H54 (cell line): ENCODE measurements at regions not wholly inside any gene's neighbourhood (a gene's known extent, or its start where the extent isn't known, plus 50 kb on each side); places are given as distances from the start of the nearest gene placed in this dataset.

Experiments
- DNase-seq: peaks from one replicate; pipeline ENCODE4 v3.0.0; 2011; ENCODE audit warnings: low spot score, mixed read lengths; ENCODE audit not compliant: insufficient read length
- FAIRE-seq: peaks from 3 replicates; lab custom pipeline; 2011; peaks lifted over from hg19 to GRCh38; lab: Jason Lieb, UNC
- POLR2A ChIP-seq: IDR thresholded peaks from 2 replicates; pipeline ENCODE4 v1.6.1; 2011; ENCODE audit warnings: low read depth, mild to moderate bottlenecking, low read length

DNA sequence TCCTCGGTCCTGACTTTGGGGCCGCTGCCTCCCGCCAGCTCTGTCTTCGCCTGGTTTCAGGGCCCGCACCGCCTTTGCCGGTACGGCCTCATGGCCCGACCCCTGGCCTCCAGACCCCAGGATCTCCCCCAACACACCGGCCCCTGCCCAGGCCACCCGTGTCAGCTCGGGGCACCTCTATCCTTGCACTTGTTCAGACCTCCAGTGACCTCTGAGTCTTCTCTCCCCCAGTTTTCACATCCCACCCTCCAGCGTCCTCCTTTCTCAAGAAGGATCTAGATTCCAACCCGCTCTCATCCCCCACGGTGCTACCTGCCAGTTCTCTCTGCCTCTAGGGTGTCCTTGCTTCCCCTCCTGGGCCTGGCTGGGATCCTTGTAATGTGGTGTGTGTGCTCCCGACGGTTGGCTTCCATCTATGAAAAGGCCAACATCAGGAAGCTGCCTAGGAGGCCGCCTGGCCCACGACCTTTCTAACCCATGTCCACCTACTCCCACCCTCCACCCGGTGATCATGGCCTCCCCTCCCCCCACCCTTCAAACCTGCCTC, 61.1 kb downstream of the SPATA31C2 start:
- DNase-seq (no peak), FAIRE-seq (no peak)
- TF ChIP-seq POLR2A = no peak

DNA sequence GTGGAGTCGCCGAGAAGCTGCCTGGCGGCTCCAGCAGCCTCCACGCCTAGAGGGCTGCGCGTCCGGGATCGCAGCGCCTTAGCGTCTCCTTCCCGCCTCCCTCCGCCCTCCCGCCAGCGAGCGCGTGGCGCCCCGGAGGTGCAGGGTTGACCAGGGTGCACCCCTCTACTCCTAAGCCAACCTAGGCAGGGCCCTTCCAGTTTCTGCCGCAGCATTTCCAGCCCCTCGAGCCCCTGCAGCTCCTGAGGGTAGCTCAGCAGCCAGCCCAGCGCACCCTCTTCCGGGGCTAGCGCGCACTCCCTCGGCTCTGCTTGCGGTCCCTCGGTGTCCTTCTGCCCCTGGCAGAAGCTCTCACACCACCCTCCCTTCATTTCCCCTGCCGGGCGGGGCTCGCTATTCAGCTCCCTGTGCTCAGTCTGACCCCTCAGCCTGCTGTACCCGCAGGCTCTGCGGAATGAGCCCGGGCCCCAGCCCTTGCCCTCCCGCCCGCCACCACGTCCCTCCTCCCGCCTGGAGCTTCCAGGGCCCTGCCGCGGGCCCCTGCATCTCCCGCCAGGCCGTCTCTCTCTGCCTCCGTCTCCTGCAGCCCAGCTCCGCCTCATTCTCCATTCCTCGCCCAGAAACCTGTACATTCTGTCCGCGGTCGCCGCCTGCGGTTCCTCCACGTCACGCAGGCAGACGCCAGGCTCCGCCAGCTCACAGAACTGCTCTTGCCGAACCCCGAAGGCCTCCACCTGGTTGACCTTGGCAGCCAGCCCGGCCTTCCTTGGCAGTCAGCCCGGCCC, 61.8 kb downstream of the SPATA31C2 start:
- DNase-seq (peak; percentile 97), FAIRE-seq (no peak)
- TF ChIP-seq POLR2A = peak; percentile 48; the same call in 1 of the 2 replicates

DNA sequence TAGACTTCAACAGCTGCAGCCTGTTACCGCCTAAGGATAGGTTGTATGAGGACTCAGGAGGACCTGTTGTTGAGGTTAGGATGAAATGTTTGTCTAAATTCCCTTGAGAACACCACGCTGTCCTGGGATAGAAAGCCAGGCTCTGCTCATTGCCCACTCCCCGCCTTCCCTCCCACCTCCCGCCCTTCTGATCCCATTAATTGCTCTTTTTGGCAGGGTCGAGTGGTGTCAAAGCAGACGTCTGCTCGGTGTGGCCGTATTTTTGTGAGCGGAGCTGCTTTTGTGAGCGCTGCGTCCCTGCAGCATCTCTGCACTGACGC, 62.3 kb downstream of the SPATA31C2 start:
- FAIRE-seq (no peak), DNase-seq (no peak)
- no peak for TF ChIP-seq POLR2A

DNA sequence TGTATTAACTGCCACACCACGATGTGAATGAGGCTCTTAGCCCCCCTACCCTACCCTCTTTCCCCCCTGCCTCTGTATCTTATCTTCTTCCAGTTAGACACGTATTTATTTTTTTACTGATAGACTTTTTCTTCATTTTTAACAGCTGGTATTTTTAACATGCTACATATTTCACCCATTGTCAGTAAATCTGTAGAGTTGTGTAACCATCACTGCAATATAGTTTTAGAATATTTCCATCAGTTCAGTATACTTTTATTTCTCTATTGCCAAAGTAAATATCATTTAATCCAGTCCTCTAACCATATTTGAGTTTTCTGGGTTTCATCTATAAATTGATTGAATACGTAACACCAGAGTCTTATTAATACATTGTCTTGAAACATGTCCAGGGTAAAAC, 62.8 kb downstream of the SPATA31C2 start:
- DNase-seq = no peak
- no peak for TF ChIP-seq POLR2A
- FAIRE-seq = no peak

DNA sequence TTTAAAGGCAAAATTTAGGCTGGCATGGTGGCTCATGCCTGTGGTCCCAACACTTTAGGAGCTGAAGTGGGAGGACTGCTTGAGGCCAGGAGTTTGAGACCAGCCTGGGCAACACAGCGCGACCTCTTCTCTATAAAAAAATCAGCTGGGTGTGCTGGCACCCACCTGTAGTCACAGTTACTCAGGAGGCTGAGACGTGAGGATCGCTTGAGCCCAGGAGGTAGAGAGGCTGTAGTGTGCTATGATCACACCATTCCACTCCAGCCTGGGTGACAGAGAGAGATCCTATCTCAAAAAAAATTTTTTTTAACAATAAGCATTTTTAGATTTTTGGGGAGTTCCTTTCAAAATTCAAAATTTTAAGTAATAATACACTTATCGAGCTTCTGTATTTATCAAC, 63.3 kb downstream of the SPATA31C2 start:
- no peak for DNase-seq
- FAIRE-seq = no peak
- TF ChIP-seq POLR2A = no peak

DNA sequence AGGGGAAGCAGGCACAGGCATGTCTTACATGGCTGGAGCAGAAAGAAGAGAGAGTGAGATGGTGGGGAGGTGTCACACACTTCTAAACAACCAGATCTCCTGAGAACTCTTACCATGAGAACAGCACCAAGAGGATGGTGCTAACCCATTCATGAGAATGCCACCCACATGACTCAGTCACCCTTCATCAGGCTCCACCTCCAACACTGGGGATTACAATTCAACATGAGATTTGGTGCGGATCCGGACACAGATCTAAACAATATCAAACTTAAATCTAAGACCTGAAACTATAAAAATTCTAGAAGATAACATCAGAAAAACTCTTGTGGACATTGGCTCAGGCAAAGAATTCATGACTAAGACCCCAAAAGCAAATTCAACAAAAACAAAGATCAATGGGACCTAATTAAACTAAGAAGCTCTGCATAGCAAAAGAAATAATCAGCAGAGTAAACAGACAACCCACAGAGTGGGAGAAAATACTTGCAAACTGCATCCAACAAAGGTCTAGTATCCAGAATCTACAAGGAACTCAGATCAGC, 65.4 kb downstream of the SPATA31C2 start:
- FAIRE-seq (no peak), DNase-seq (no peak)
- TF ChIP-seq POLR2A = no peak

DNA sequence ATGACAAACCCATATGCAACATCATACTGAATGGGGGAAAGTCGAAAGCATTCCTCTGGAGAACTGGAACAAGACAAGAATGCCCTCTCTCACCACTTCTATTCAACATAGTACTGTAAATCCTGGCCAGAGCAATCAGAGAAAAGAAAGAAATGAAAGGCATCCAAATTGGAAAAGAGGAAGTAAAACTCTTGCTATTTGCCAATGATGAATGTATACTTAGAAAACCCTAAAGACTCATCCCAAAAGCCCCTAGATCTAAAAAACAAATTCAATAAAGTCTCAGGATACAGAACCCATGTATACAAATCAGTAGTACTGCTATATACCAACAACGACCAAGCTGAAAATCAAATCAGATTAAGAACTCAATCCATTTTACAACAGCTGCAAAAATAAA, 66.9 kb downstream of the SPATA31C2 start:
- no peak for DNase-seq

DNA sequence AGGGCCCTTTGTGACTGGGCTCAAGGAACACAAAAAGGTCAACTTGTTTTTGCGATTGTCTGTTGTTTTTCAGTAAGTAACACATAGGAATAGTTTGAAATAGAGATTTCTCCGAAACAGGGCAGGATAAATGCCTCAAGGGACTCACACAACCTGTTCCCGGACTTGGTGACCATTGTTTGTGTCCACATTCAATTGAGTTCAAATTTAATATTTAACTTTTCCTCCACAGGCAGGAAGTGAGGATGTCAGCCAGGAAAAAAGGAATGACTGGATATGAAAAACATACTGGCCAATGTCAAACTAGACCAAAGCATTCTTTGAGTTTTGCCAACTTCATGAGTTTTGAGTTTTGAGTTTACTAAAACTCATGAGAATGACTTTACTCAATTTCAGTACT, 72.7 kb downstream of the SPATA31C2 start:
- no peak for FAIRE-seq
- no peak for TF ChIP-seq POLR2A

More for the DNA sequence above, 66.9 kb downstream of the SPATA31C2 start:
- no peak for TF ChIP-seq POLR2A
- FAIRE-seq = no peak

DNA sequence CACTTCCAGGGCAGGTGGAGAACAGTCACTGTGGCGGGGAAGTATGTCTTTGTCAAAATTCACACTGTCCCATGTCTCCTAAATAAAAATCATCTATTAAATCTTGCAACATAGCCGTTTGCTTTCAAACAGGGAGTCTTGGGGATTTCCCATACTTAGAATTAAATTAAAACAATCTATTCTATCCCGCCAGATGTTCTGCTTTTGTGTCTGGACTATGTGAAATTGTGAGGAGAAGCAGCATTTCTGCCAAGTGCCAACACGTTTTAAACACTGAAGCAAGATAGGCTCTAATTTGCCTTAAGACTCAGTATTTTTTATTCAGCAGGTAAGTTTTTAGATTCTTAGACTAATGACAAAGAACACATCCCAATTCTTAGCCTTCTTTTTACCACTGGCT, 73.7 kb downstream of the SPATA31C2 start:
- TF ChIP-seq POLR2A = no peak
- FAIRE-seq (no peak), DNase-seq (no peak)

More for the DNA sequence above, 72.7 kb downstream of the SPATA31C2 start:
- no peak for DNase-seq

DNA sequence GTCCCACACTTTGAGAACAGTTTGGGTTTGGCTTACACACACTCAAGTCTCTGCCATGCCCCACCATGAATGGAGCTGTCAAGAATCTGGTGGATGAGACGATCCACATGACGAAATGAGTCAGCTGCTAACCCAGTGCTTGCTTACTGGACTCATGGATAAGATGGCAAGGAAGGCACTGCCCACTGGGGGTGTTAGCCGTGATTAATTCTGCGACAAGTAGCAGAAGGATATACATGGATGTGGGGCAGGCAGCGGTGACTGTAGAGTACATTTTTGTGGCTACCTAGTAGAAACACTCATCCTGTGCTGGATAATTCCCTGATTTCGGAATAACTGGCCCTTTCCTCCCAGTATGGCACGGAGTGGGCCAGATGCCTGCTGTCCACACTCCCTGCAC, 77.5 kb downstream of the SPATA31C2 start:
- DNase-seq = no peak
- FAIRE-seq = no peak
- no peak for TF ChIP-seq POLR2A

DNA sequence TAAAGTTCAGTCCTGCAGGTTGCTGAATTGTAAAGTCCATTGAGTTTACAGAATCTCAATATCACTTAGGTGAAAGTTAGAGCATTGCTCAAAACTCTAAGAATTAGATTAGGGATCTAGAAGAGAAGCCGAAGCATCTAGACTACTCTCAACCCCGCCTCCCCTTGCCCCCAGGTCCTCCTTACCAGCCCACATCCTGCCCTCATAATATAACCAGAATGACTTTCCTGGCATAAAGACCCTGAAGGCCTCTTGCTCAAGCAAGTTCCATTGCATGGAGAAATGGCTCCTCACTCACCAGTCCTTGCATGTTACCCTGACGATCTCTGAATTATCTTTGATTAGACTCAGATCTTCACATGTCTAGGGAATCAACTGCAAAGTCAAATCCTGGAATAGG, 78.8 kb downstream of the SPATA31C2 start:
- no peak for DNase-seq
- no peak for FAIRE-seq
- TF ChIP-seq POLR2A = no peak

DNA sequence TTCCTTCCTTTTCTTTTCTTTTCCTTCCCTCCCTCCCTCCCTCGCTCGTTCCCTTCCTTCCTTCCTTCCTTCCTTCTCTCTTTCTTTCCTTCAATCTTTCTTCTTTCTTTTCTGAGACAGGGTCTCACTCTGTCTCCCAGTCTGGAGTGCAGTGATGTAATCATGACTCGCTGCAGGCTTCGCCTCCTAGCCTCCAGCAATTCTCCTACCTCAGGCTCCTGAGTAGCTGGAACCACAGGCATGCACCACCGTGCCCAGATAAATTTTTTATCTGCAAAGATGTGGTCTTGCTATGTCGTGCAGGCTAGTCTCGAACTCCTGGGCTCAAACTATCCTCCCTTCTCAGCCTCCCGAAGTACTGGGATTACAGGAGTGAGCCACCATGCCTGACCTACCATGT, 81.4 kb downstream of the SPATA31C2 start:
- peak; percentile 20 for FAIRE-seq
- TF ChIP-seq POLR2A = no peak
- DNase-seq = no peak

DNA sequence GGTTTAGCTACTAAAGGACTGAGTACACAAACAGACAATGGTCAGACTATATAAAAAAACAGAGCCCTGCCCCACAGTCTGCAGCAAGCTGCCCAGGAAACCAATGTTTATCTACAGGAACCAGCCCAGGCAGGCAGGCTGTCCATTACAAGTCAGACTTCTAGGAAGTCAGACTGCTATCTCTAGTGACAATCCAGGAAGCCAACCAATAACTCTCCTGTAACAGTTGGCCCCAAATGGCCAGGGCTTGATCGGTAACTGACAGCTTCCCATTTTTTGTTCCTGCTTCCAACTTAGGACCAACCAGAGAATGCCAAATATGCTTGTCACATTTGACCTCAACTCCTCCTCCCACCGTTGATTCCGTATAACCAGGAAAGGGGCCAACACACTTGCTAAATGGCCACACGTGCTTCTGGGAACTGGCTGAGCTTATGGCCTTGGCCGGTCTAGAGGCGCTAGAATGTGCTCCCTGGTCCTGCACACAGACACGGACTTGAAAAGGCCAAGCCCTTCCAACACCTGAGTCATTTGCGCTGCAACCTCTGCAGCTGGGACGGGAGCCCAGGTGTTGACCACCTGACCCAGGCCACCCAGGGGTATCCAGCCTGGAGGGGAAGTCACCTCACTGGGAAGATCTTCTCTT, 79.6 kb upstream of the CDK20 start:
- TF ChIP-seq POLR2A = no peak
- DNase-seq (no peak), FAIRE-seq (no peak)

DNA sequence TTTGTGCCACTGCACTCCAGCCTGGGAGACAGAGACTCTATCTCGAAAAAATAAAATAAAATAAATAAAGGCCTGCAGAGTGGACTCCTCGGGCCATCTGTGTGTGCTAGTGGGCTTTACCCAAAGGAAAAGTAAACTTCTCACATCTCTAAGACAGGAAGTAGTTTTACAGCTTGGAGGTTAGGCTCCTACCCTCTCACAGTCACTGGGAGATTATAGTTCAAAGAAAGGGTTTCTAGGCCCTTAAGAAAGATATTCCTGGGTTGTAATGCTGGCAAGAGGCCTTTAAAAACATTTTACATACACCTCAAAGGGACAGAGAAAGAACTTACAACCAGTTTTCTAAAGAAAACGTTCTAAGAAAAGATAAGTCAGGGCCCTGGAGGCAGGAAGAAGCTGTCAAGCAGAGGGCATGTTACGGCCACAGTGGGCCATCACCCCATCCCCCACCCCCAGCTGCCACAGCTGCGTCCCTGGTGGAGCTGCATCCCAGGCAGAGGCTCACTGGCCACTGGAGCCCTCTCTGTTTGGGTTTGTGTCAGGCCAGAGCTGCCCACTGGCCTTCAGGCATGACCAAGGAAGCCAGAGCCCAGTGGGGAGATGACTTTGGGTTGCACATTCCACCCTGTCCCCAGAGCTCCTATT, 78.1 kb upstream of the CDK20 start:
- FAIRE-seq = no peak

More for the DNA sequence above, 78.1 kb upstream of the CDK20 start:
- no peak for TF ChIP-seq POLR2A
- DNase-seq = no peak
